ENCODE measurements at regions not wholly inside any gene's neighbourhood (a gene's known extent, or its start where the extent isn't known, plus 50 kb on each side); places are given as distances from the start of the nearest gene placed in this dataset.

DNA sequence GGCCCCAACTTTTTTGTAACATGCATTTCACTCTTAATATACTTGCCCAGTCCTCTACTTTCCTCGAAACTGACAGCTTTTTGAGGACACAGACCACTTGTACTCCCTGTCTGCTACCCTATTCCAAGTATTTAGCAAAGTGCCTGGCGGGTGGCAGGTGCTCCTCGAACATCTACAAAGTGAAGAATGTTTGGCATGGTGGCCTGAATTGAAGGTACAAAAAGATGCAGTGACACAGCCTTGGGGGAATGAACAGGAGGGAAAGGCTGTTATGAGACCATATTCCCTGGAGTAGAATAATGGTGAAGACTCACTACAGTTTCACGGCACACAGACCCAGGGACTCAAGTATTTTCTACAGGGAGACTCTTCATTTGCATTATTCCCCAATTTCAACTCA lies 590.9 kb downstream of the PRELID2 start:
- Histone ChIP-seq H3K4me3 (ENCODE audit: low read depth, low read length) (no peak overlapping the region), H3K4me1 (no peaks in the 10 kb centered on the region), H3K27me3 (replicated peaks; ENCODE audit: control insufficient read depth, insufficient read depth, low read length) (no peaks in the 10 kb centered on the region; the same call in 1 of the 2 replicates), H3K9me3 (no peaks in the 10 kb centered on the region), H3K36me3 (ENCODE audit: control insufficient read depth, insufficient read depth, low read length) (no peaks in the 10 kb centered on the region)
- H3K27me3 Mint-ChIP-seq (ENCODE audit: insufficient read depth, unreplicated experiment): no peaks in the 10 kb centered on the region
- no peak overlapping the region for H3K4me3 Mint-ChIP-seq (ENCODE audit: unreplicated experiment)
- no peaks in the 10 kb centered on the region for H3K4me1 Mint-ChIP-seq (ENCODE audit: low read depth, unreplicated experiment)
- intact Hi-C loops (cut with micrococcal nuclease; ENCODE audit: unreplicated experiment): no loop called here
- ChIA-PET CTCF (no interaction called here), POLR2A (no interaction called here)
- no peak for DNase-seq
- no peaks in the 10 kb centered on the region for H3K36me3 Mint-ChIP-seq (ENCODE audit: insufficient read depth, unreplicated experiment)
- BruUV-seq (replicated peaks): no TSS peak
- no peaks in the 10 kb centered on the region for H3K9me3 Mint-ChIP-seq (ENCODE audit: unreplicated experiment)
- no peak overlapping the region for H3K27ac Mint-ChIP-seq (ENCODE audit: unreplicated experiment)
- TF ChIP-seq, protein P1, sequence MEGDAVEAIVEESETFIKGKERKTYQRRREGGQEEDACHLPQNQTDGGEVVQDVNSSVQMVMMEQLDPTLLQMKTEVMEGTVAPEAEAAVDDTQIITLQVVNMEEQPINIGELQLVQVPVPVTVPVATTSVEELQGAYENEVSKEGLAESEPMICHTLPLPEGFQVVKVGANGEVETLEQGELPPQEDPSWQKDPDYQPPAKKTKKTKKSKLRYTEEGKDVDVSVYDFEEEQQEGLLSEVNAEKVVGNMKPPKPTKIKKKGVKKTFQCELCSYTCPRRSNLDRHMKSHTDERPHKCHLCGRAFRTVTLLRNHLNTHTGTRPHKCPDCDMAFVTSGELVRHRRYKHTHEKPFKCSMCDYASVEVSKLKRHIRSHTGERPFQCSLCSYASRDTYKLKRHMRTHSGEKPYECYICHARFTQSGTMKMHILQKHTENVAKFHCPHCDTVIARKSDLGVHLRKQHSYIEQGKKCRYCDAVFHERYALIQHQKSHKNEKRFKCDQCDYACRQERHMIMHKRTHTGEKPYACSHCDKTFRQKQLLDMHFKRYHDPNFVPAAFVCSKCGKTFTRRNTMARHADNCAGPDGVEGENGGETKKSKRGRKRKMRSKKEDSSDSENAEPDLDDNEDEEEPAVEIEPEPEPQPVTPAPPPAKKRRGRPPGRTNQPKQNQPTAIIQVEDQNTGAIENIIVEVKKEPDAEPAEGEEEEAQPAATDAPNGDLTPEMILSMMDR (IDR thresholded peaks at IDR 0.05; ENCODE audit: insufficient read depth in 1 of 2, low read depth in 1 of 2, low read length in 1 of 2, severe bottlenecking in 1 of 2, unreplicated experiment in 1 of 2): no peak

DNA sequence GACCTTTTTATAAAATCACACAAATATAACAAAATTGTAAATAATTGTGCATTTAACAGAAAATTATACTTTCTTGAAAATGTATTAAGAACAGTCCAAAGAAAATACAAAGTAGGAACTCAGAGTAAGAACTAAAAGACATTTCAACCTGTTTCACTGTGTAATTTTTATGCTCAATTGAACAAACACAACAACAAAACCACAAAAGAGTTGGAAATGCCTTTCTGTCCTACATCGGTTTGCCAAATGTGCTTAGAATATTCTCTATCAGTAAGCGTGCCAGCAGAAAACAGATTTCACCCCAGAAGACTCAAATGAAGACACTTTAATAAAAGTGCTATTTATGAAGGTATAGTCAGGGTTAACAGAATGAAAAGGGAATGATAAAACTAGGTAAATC lies 592.1 kb downstream of the PRELID2 start:
- Mint-ChIP-seq H3K36me3 (ENCODE audit: insufficient read depth, unreplicated experiment) (no peaks in the 10 kb centered on the region), H3K4me3 (ENCODE audit: unreplicated experiment) (no peak overlapping the region), H3K4me1 (ENCODE audit: low read depth, unreplicated experiment) (no peaks in the 10 kb centered on the region), H3K27me3 (ENCODE audit: insufficient read depth, unreplicated experiment) (no peaks in the 10 kb centered on the region), H3K9me3 (ENCODE audit: unreplicated experiment) (no peaks in the 10 kb centered on the region), H3K27ac (ENCODE audit: unreplicated experiment) (no peak overlapping the region)
- ChIA-PET POLR2A (no interaction called here), CTCF (no interaction called here)
- Histone ChIP-seq H3K4me1 (no peaks in the 10 kb centered on the region), H3K27me3 (replicated peaks; ENCODE audit: control insufficient read depth, insufficient read depth, low read length) (no peaks in the 10 kb centered on the region; the same call in 1 of the 2 replicates), H3K4me3 (ENCODE audit: low read depth, low read length) (no peak overlapping the region), H3K36me3 (ENCODE audit: control insufficient read depth, insufficient read depth, low read length) (no peaks in the 10 kb centered on the region), H3K9me3 (no peaks in the 10 kb centered on the region)
- DNase-seq: no peak
- intact Hi-C loops (cut with micrococcal nuclease; ENCODE audit: unreplicated experiment): no loop called here
- no TSS peak for BruUV-seq (replicated peaks)
- TF ChIP-seq, protein P1 (IDR thresholded peaks at IDR 0.05; ENCODE audit: insufficient read depth in 1 of 2, low read depth in 1 of 2, low read length in 1 of 2, severe bottlenecking in 1 of 2, unreplicated experiment in 1 of 2): no peak

DNA sequence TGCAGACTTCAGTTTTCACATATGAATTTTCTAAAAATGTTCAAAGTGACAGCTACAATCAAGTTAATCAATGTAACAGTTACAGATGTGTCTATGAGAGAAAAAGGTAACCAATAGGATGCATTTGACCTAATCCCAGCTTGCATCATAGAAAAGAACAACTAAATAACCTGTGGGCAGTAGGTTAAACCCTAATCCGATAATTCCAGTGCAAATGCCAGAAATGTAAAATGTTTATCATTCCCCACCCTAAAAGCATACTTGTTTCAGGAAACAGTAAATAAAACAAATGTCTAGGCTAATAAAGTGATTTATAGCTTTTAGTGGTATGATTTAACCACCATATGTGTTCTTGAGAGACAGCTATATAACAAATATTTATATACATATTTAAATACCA lies 592.6 kb downstream of the PRELID2 start:
- intact Hi-C loops (cut with micrococcal nuclease; ENCODE audit: unreplicated experiment): no loop called here
- Histone ChIP-seq H3K27me3 (replicated peaks; ENCODE audit: control insufficient read depth, insufficient read depth, low read length) (no peaks in the 10 kb centered on the region; the same call in 1 of the 2 replicates), H3K4me1 (no peaks in the 10 kb centered on the region), H3K4me3 (ENCODE audit: low read depth, low read length) (no peak overlapping the region), H3K9me3 (no peaks in the 10 kb centered on the region), H3K36me3 (ENCODE audit: control insufficient read depth, insufficient read depth, low read length) (no peaks in the 10 kb centered on the region)
- Mint-ChIP-seq H3K4me3 (ENCODE audit: unreplicated experiment) (no peak overlapping the region), H3K9me3 (ENCODE audit: unreplicated experiment) (no peaks in the 10 kb centered on the region), H3K27ac (ENCODE audit: unreplicated experiment) (no peak overlapping the region), H3K36me3 (ENCODE audit: insufficient read depth, unreplicated experiment) (no peaks in the 10 kb centered on the region), H3K4me1 (ENCODE audit: low read depth, unreplicated experiment) (no peaks in the 10 kb centered on the region), H3K27me3 (ENCODE audit: insufficient read depth, unreplicated experiment) (peaks cover 3% of the 10 kb centered on the region)
- ChIA-PET CTCF (no interaction called here), POLR2A (no interaction called here)
- TF ChIP-seq, protein P1 (IDR thresholded peaks at IDR 0.05; ENCODE audit: insufficient read depth in 1 of 2, low read depth in 1 of 2, low read length in 1 of 2, severe bottlenecking in 1 of 2, unreplicated experiment in 1 of 2): no peak
- no peak for DNase-seq
- BruUV-seq (replicated peaks): no TSS peak
